Upper lobe of left lung (tissue), 6 donors: ENCODE measurements at regions not wholly inside any gene's neighbourhood (a gene's known extent, or its start where the extent isn't known, plus 50 kb on each side); places are given as distances from the start of the nearest gene placed in this dataset.

ENCODE experiments used
- ATAC-seq, 2 donors: fragments of 200-7000 bp; cut with Tn5 transposase; one replicate each; pipeline ENCODE4 v1.9.1; 2022; ENCODE audit warnings: mild to moderate bottlenecking in 2 of 2, moderate library complexity in 2 of 2; ENCODE audit not compliant: low FRiP score in 2 of 2
- DNase-seq, 2 donors: peaks; one replicate each; pipeline ENCODE4 v3.0.0-alpha.2; 2019 to 2020
- H3K27ac ChIP-seq, 4 donors: fragments of 200-600 bp; sonication (generic); one replicate each; pipeline ENCODE4 v1.5.1; 2016 to 2019
- H3K27me3 ChIP-seq, 4 donors: fragments of 200-600 bp; sonication (generic); one replicate each; pipeline ENCODE4 v1.5.1; 2017 to 2019
- H3K36me3 ChIP-seq, 4 donors: fragments of 200-600 bp; sonication (generic); one replicate each; pipeline ENCODE4 v1.5.1; 2016 to 2019
- H3K4me1 ChIP-seq, 4 donors: fragments of 200-600 bp; sonication (generic); one replicate each; pipeline ENCODE4 v1.5.1; 2018 to 2019
- H3K4me3 ChIP-seq, 4 donors: fragments of 200-600 bp; sonication (generic); one replicate each; pipeline ENCODE4 v1.5.1; 2017 to 2019; ENCODE audit warnings: mild to moderate bottlenecking in 2 of 4, moderate library complexity in 1 of 4
- H3K9me3 ChIP-seq, 4 donors: fragments of 200-600 bp; sonication (generic); one replicate each; pipeline ENCODE4 v1.5.1; 2018 to 2019
- EP300 ChIP-seq, 4 donors: sonication (generic); formaldehyde crosslinking; IDR thresholded peaks; one replicate each; pipeline ENCODE4 v1.5.1; 2017; ENCODE audit warnings: antibody characterized with exemption in 4 of 4, control low read depth in 2 of 4
- POLR2A ChIP-seq, 4 donors: fragments of 450-650 bp; IDR thresholded peaks; one replicate each; pipeline ENCODE4 v1.5.1; 2016 to 2017; ENCODE audit warnings: antibody characterized with exemption in 4 of 4, mild to moderate bottlenecking in 2 of 4
- POLR2AphosphoS5 ChIP-seq, 2 donors: sonication (generic); formaldehyde crosslinking; IDR thresholded peaks; one replicate each; pipeline ENCODE4 v1.5.1; 2017; ENCODE audit warnings: antibody characterized with exemption in 2 of 2
- WGBS, 2 donors: methylation state at CpG; one replicate each; pipeline ENCODE4 v1.1.5; 2017 to 2018; 5-methylcytosine and 5-hydroxymethylcytosine counted together
- TF ChIP-seq, protein P1 (sequence below), 6 experiments: fragments of 450-650 bp in 4 of 6; fragments of 200-600 bp in 2 of 6; sonication (generic) in 2 of 6; IDR thresholded peaks; one replicate each; pipeline ENCODE4 v1.5.1; 2016 to 2019; ENCODE audit warnings: antibody characterized with exemption in 6 of 6
- donor health status: DM: no; HTN: no; CAD: no; lungs with moderate emphysema.
- donor health status: DM: no; HTN: yes; CAD: no; lungs with severe emphysema.

DNA sequence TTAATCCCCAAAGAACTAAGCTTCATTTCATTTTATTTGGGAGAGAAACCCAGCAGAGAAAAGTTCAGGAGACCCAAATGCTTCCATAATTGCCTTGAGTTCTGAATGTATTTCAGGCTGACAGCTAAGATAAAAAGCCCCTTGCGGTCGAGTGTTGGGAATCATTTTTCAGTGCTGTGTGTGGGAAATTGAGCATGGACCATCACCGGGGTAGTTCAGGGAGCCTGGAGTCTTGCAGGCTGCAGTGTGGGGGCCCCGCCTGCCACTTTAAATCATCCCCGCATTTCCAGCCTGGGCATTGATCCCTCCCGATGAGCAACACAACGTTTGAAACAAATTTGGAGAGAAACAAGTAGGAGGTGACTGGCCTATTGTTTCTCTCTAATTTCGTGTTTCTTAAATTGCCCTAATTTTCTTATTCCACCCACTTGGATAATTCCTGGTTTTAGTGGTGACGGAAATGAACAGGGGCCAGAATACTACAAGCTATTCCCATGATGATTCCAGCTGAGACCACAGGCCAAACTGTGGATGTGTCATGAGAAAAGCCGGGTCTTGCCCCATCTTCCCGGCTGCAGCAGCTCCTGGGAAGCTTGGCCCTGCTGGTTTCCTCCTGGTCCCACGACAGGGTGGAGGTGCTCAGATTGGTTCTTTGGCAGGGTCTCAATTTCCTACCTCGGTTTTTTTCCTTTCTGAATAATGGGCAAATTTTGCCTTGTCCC is 75.1 kb downstream of the FOXL1 start:
- WGBS, 2 donors, result 76 to 78% methylated on average over 13 of the region's 13 CpGs
- H3K27ac ChIP-seq, result no peak overlapping the region
- DNase-seq (no peak), ATAC-seq (no peak)
- no peaks in the 10 kb centered on the region for H3K4me1 ChIP-seq
- H3K27me3 ChIP-seq, result no peaks in the 10 kb centered on the region
- no peaks in the 10 kb centered on the region for H3K9me3 ChIP-seq
- no peaks in the 10 kb centered on the region for H3K36me3 ChIP-seq
- no peak for TF ChIP-seq EP300 (IDR thresholded peaks at IDR 0.05)
- TF ChIP-seq POLR2AphosphoS5 (IDR thresholded peaks at IDR 0.05), result no peak
- TF ChIP-seq, protein P1, sequence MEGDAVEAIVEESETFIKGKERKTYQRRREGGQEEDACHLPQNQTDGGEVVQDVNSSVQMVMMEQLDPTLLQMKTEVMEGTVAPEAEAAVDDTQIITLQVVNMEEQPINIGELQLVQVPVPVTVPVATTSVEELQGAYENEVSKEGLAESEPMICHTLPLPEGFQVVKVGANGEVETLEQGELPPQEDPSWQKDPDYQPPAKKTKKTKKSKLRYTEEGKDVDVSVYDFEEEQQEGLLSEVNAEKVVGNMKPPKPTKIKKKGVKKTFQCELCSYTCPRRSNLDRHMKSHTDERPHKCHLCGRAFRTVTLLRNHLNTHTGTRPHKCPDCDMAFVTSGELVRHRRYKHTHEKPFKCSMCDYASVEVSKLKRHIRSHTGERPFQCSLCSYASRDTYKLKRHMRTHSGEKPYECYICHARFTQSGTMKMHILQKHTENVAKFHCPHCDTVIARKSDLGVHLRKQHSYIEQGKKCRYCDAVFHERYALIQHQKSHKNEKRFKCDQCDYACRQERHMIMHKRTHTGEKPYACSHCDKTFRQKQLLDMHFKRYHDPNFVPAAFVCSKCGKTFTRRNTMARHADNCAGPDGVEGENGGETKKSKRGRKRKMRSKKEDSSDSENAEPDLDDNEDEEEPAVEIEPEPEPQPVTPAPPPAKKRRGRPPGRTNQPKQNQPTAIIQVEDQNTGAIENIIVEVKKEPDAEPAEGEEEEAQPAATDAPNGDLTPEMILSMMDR (IDR thresholded peaks at IDR 0.05), result no peak
- TF ChIP-seq POLR2A (IDR thresholded peaks at IDR 0.05), result no peak
- no peak overlapping the region for H3K4me3 ChIP-seq

DNA sequence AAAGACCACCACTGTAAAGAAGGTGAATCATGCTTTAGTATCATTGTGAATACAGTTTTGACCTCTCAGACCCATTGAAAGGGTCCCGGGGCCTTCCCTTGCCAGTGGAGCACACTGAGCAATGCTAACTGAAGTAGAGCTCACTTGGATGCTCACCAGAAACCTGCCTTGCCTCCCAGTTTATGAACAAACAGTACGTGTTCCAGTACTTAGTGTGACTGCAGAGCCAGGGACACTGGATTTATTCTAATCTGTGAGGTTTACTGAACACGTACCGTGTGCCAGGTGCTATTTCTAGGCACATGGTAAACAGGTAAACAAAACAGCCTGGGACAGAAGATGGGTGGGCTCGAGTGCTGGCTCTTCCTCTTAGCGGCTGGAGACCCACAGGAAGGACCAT is 79.6 kb downstream of the FOXL1 start:
- no peak overlapping the region for H3K27ac ChIP-seq
- H3K4me3 ChIP-seq, result no peak overlapping the region
- 59 to 64% methylated on average over 5 to 6 of the region's 6 CpGs for WGBS, 2 donors
- H3K27me3 ChIP-seq, result no peaks in the 10 kb centered on the region
- DNase-seq, result no peak
- ATAC-seq, result no peak
- H3K36me3 ChIP-seq, result no peaks in the 10 kb centered on the region
- H3K9me3 ChIP-seq, result no peaks in the 10 kb centered on the region
- H3K4me1 ChIP-seq, result no peaks in the 10 kb centered on the region
- TF ChIP-seq POLR2AphosphoS5 (IDR thresholded peaks at IDR 0.05) (no peak), POLR2A (IDR thresholded peaks at IDR 0.05) (no peak), EP300 (IDR thresholded peaks at IDR 0.05) (no peak)
- TF ChIP-seq, protein P1 (IDR thresholded peaks at IDR 0.05), result no peak

DNA sequence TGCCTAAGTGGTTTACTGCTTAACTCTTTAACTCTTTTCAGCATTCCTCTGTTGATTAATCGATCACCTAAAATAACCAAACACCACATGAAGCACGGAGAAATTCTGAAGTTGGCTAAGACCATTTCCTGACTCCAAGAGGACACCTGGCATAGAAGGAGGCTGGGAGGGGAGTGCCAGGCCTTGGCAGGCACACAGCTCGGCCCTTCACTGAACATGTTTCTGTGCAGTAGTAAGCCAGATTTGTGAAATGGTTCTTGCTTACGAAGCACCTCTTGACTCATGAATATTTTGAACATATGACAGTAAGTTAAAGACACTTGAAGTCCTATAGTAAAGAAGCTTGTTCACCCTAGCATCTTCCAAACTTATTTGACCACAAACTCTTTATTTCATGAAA is 82.3 kb downstream of the FOXL1 start:
- 70 to 80% methylated on average over 4 of the region's 4 CpGs for WGBS, 2 donors
- TF ChIP-seq POLR2A (IDR thresholded peaks at IDR 0.05) (no peak), EP300 (IDR thresholded peaks at IDR 0.05) (no peak), POLR2AphosphoS5 (IDR thresholded peaks at IDR 0.05) (no peak)
- TF ChIP-seq, protein P1 (IDR thresholded peaks at IDR 0.05), result no peak
- H3K4me3 ChIP-seq, result no peak overlapping the region
- H3K36me3 ChIP-seq, result no peaks in the 10 kb centered on the region
- H3K9me3 ChIP-seq, result no peaks in the 10 kb centered on the region
- H3K27me3 ChIP-seq, result no peaks in the 10 kb centered on the region
- H3K27ac ChIP-seq, result no peak overlapping the region
- DNase-seq (no peak), ATAC-seq (no peak)
- no peaks in the 10 kb centered on the region for H3K4me1 ChIP-seq

DNA sequence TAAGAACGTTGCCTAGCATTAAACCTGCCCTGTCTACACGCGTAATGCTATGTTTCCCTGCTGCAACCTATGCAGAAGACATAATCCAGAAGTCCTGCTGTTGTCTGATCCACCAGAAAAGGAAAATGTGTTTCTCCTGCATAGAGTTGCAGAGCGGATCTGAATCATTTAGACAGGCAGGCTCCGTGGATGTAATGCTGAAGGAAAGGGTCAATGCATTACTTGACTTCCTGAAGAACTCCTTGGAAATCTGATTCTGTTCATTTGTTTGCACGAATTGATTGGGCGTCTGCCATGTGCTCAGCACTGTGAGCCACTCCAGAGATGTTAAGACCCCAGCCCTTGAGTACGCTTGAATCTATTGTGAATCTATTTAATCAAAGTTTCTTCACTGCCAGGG is 83.4 kb downstream of the FOXL1 start:
- ATAC-seq (no peak), DNase-seq (no peak)
- WGBS, 2 donors, result 45 to 58% methylated on average over 8 of the region's 8 CpGs

DNA sequence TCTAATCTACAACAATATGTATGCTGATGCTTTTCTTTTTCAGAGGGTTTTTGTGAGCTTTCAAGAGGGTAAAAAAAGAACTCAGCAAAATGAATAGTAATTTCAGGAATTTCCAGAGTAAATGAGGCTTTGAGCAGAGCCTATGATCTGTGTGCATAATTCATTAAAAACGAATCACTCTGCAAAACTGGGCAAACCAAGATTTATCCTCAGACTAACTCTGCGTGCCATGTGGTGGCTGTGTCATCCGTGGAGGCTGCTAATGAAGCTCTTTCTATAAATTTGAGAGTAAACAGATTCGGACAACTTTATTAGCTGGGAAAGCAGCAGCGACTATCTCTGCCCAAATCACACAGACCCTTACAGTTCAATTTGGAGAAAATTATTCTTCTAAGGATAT is 83.8 kb downstream of the FOXL1 start:
- no peak for DNase-seq
- Histone ChIP-seq H3K27me3 (no peaks in the 10 kb centered on the region), H3K9me3 (no peaks in the 10 kb centered on the region), H3K4me1 (no peaks in the 10 kb centered on the region), H3K4me3 (no peak overlapping the region), H3K36me3 (no peaks in the 10 kb centered on the region), H3K27ac (no peak overlapping the region)
- ATAC-seq, result no peak
- WGBS, 2 donors, result 49 to 59% methylated on average over 5 of the region's 5 CpGs
- TF ChIP-seq, protein P1 (IDR thresholded peaks at IDR 0.05), result no peak
- no peak for TF ChIP-seq POLR2AphosphoS5 (IDR thresholded peaks at IDR 0.05)
- no peak for TF ChIP-seq POLR2A (IDR thresholded peaks at IDR 0.05)
- no peak for TF ChIP-seq EP300 (IDR thresholded peaks at IDR 0.05)

More for the DNA sequence above, 83.4 kb downstream of the FOXL1 start:
- no peak for TF ChIP-seq POLR2AphosphoS5 (IDR thresholded peaks at IDR 0.05)
- Histone ChIP-seq H3K4me3 (no peak overlapping the region), H3K4me1 (no peaks in the 10 kb centered on the region), H3K36me3 (no peaks in the 10 kb centered on the region), H3K27me3 (no peaks in the 10 kb centered on the region), H3K27ac (no peak overlapping the region), H3K9me3 (no peaks in the 10 kb centered on the region)
